Umbilical cord (tissue), 1 donor: ENCODE measurements at regions not wholly inside any gene's neighbourhood (a gene's known extent, or its start where the extent isn't known, plus 50 kb on each side); places are given as distances from the start of the nearest gene placed in this dataset.

Experiments used
- DNase-seq: peaks from one replicate; pipeline ENCODE4 v3.0.0-alpha.2; 2015; ENCODE audit warnings: low spot score

DNA sequence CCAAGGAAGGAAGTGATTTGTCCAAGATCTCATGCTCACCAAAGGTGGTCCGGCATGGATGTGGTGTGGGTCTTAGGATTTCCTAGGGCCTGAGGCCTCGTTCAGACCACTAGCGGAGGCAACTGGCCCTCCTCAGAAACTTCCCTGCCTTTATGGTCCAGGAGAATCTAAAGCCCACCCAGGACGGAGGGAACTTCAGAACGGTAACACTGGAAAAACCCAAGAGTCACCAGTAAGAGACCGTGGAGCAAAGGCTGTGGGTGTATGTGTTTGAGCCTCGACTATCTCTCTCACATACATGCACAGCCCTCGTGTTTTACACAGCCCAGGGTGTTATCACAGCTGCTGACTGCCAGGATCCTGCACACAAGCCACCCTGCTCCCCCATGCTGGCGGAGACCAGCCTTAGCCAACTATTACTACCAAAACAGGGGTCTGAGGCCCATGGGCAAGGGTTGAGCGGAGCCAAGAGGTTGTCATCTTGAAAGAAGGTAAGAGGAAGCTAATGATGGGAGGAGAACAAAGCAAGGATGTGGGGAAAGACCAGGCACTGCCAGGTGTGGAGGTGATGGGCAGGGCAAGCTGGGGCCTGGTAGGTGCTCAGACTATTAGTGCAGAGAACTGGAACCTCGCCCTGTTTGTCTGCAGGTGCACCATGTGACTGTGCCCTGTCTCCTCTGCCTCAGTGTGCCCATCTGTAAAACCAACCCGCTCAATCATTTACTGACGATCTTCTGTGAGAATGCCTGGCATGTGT lies 170.2 kb upstream of the ZMIZ1 start:
- DNase-seq, result no peak

DNA sequence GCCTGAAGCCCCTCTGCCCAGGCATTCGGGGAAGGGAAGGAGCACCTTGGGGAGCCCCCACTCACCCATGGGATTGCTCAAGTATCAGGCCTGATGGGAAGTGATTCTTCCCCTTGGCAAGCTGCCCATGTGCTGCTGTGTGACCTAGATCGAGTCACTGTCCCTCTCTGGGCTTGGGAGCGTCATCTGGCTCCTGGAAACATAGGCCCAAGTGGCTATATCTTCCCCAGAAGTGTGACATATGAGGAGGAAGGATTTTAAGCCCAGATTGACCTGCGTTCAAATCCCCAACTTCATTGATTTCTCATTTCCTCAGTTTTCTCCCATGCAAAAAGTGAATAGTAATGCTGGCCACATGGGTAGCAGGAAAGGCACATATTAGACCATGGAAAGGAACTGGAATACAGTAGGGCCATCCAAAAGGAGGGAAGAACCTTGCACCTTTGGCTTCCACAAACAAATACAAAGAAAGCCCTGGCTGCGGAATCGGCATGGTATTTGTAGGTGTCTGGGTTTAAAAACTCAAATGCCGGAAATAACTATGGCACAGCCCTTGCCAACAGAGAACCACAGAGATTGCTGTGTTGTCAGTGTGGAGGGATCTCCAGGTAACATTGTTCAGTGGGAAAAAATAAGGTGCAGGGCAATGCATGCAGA lies 169.5 kb upstream of the ZMIZ1 start:
- DNase-seq, result no peak

DNA sequence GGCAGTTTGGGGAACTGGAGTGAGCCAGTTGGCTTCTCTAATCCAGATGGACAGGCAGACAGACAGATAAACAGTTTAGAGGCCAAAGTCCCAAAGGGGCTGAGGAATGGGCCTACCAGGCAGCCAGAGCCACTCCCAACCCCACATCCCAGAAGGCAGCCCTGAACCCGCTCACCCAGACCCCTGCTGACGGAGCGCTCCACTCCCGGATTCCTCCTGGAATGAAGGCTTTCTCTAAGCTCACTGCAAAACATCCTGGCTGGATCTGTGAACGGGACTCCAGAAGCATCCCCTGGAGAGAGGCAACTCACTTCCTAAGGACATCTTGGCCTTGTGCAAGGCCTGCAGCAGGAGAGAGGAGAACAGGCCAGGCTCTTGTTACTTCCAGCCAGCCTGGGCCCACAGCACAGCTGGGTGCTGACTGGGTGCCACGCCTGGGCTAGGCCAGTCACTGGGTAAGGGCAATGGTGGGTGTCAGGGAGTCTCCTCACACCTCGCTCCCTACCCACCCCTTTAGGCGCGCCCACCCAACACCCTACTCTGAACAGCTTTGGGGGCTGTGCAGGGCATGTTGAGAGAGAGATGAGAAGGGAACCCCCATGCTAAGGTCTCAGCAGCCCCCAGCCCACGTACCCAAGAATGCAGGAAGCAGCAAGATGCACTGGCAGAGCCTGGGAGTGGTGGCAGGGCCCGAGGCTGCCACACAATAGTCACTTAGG lies 168.6 kb upstream of the ZMIZ1 start:
- peak; percentile 80 for DNase-seq

DNA sequence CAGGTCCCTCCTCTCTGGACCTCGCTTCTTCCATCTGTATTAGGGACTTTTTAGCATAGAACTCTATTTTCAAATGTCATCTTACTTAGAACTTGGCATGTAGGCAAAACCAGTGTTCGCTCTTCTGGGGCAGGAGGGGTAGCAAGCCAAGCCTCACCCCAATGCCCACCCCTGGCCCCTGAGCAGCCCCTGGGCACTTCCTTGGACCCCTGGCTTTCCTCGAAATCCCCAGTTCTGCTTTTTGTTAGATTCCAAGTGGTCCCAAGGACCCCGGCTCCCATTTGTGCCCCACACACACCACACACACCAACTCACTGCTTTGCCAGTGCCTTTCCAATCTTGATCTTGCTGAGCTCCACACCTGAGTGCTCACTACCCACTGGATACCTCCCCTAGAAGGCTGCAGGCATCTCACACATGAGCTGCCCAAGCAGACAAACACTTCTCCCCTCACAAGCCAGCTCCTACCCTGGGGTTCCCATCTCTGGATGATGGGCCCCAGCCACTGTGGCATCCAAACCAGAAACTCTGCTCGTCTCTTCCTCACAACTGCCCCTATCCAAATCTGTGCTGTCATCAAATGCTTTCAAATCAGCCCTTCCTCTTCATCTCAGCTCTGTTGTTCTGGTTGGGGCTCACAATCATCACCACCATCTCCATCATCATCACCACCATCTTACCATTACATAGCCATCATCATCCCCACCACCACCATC lies 167.9 kb upstream of the ZMIZ1 start:
- DNase-seq, result no peak

DNA sequence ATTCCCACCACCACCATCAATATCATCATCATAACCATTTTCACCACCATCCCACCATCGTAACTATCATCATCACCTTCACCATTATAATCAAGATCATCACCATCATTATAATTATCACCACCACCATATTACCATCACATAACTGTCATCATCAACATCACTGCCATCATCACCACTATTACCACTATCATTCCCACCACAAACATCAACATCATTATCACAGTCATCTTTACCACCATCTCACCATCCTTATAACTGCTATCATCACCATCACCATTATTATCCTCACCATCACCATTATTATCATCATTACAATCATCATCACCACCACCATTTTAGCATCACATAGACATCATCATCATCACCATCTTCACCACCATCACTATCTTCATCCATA lies 167.1 kb upstream of the ZMIZ1 start:
- DNase-seq, result no peak

DNA sequence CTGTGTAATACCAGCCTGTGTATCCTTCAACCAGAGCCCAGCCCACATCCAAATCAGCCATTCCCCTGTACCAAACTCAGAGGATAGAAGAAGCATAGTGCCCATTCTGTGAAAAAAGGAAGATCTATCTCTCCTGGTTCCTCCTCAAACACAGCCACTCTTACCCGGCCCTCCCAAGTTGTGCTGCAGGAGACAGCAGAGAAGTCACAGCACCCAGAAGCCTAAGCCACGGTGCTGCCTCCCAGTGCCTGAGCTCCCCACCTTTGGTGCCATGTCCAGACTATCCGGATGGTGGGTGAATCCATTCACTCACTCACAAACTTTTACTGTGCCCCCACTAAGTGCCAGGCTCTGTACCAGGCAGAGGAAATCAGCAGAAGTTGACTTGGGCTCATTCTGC lies 166.0 kb upstream of the ZMIZ1 start:
- no peak for DNase-seq

DNA sequence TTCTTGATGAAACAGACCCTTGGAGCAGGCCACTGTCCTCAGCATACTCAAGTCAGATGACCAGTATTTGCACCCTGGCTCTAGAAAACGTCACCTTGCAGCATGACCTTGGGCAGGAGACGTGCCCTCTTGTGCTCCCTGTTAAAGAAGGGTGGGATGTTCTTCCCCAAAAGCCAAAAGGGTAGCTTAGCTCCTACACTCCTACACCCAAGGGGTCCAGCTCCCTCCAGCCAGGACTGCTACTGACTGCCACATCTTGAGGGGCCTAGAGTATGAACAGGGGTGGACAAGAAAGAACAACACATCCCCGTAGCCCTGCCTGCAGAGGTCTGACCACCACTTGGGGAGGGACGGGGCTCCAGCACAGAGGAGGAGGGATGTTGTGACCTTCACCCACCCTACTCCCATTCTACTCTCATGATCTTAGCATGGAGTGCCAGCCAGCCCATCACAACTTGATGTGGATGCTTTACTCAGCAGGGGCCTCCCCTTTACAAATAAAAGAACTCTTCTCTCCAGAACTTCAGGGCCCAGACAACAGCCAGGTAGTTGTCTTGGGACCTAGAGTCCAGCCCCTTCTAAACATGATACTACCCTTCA lies 165.3 kb upstream of the ZMIZ1 start:
- no peak for DNase-seq

DNA sequence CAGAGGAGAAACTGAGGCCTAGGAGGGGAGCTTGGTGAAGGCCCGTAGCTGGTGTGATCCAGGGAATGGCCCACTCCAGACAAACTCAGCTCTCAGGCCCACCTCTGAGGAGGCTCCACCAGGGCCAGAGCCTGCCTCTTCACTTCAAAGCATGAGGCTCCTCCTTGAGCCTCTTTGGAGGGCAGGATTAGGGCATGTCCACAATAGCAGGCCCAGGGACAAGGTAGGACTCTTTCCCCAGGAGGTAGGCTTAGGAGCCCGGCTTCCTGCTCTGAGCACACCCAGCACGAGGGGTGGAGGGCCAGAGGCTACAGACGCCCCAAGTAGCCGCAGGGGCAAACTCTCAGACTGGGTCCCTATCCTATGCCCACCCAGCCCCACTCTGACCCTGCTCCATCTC lies 164.6 kb upstream of the ZMIZ1 start:
- DNase-seq, result no peak

DNA sequence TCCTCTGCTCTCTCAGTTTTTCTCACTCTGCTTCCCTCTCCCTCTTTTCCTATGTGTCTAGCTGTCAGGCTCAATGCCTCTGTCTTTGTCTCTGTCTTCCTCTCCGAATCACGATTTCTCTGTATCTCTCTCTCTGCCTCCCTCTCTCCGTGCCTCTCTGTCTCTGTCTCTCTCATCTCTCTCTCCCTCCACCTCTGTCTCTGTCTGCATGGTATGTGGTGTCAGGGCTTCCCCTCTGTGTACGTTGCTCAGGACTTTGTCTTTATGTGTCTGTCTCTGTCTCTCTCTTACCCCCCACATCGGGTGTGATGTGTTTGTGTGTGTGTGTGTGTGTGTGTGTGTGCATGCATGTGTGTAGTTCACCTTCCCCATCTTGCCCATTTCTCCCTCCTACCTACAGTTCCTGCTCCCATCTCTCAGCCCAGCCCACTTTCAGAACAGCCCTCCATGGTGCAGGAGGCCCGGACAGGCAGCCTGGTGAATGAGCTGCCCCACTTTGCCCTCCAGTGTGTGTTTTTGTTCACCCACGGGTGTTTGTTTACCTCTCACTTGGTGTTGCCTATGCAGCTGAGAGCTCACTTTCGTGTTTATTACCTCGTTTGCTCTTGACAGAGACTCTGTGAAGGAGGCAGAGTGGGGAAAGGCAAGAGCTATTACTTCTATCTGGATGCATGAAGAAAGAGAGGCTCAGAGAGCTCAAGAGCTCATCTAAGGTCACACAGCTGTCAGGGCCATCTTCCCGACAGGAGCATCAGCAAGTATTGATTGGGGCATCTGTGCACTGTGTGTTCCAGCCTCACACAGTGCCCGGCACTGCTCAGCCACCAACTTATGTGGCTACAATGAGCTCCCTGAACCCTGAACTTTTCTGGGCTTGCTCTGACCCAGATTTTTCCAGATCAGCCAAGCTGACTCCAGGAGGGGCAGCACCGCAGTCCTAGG lies 163.5 kb upstream of the ZMIZ1 start:
- DNase-seq, result no peak

DNA sequence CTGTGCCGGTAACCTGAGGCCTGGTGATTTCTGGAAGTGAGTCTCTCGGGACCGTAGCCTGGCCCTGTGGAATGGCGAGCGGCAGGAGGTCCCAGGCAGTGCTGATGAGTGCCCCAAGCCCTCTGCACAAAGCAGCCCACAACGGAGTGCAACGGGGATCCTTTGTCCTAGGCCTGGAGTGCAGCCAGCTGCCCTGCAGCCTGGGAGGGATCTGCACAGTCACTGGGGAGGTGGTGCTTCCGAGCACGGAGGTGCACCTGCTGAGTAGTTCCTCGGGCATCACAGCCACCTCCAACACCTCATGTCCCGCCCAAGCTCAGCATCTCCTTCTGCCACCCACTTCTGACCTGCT lies 162.8 kb upstream of the ZMIZ1 start:
- no peak for DNase-seq

DNA sequence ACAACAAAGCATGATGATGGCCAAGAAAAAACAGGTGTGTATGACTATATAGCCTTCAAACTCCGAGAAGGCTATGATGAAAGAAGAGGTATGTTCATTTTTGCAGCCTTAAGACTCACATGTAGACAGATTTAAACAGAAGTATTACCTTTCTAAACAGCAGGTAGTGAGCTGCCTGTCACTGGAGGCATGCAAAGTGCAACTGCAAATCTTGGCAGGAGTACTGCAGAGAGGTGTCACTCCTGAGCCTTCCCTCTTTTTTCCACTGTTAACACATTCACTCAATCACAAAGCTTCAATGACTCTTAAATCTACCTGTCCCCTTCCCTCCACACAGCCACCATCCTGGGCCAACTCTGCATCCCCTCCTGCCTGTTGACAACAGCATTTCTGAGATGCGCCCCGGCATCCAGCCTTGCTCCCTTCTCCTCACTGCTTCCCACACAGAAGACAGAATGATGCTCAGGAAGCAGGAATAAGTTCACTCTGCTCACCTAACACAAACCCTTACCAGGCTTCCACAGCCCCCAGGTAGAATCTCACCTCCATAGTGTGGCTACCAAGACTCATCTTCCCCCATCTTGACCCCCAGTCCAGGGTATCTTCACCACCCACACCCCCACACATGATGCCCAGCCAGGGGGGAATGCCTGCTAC lies 161.9 kb upstream of the ZMIZ1 start:
- no peak for DNase-seq

DNA sequence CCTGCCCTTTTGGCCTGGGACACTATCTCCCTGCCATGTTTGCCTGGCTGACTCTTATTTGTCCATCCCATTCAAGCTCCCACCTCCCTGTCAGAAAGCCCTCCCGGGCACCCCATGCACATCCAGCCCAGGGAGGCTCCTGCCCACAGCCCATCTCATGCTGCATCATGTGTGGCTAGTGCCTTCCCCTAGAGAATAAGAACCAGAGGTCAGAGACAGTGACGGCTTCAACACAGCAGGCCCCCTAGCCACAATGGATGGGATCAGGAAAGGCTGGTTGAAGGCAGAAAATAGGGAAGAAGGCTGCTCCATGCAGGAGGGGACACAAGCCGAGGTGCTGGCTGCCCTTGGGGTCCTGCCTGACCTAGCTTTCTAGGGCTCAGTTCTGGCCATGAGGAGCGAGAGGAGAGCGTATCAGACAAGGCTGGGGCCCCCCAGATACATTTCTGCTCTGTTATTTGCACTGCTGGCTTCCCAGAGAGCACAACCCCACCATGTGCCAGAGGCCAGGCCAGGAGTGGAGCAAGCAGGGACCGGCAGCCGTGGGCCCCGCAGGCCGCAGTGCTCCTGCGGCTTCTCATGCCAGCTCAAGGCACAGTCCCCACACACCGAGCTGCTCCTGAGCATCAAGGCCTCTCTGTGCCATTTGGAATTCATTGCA lies 161.1 kb upstream of the ZMIZ1 start:
- no peak for DNase-seq

DNA sequence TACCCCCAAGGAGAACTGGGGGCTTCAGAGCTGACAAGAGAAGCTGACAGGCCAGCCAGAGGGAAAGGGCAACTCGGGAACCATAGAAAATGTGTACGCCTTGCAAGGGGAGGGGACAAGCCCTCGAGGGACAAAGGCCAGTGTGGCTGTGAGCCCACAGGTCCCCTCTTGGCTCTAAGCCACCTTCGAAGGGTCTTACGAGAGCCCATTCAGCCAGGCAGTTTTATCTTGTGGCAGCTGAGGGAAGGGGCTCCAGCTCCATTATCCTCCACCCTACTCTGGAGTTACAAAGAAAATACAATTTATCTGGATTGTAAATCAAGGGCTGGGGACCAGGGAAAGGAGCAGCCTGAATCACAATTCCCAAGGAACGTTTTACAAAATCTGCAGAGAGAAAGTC lies 159.5 kb upstream of the ZMIZ1 start:
- no peak for DNase-seq

DNA sequence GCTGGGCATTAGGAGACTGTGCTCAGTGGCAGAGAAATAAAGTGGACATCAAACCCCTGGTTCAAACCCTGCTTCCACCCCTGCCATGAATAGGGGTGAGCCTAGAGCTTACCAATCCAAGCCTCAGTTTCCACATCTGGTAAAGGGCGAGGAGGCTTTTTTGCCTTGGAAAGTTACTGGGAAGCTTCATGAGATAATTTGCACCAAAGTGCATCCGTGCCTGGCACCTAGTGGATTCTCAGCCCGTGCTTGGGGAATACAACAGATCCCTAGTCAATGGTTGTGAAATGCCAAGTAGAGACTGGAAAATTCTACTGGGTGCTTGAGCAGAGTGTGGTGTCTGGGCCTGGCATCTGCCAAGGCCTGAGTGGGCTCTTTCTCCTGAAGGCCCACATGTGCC lies 158.7 kb upstream of the ZMIZ1 start:
- DNase-seq, result no peak

DNA sequence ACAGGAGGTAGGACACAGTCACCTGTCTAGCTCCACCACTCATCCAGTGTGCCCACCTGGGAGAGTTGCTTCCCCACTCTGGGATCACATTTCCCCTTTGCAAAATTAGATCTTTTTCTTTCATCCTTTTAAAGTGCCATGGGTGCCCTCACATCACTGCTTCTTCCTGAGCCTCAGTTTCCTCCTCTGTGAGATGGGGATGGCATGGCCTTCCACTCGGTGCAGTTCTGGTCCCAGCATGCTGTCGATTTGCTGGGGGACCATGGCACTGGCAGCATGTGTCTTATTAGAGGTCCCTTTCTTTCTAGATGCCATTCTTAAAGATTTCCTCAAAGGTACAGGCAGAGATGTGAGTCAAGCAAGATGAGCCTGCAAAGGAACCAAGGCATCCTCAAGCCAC lies 158.3 kb upstream of the ZMIZ1 start:
- DNase-seq, result no peak

DNA sequence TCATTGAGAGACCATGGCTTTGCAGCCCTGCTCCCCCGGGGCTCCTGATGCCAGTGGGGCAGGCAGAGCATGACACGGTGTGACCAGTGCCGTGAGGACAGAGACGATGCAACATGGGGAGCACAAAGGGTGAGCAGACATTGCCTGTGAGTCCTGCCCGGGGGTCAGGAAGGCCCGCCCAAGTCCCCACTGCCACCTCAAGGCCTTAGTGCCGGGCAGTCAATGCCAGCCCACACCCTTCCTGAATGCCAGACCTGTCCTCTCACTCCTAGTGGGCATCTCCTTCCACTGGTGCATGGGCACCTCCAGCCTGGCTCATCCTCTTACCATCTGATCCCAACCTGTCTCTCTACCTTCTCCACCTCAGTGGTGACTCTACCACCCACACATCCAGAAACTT lies 157.9 kb upstream of the ZMIZ1 start:
- no peak for DNase-seq

DNA sequence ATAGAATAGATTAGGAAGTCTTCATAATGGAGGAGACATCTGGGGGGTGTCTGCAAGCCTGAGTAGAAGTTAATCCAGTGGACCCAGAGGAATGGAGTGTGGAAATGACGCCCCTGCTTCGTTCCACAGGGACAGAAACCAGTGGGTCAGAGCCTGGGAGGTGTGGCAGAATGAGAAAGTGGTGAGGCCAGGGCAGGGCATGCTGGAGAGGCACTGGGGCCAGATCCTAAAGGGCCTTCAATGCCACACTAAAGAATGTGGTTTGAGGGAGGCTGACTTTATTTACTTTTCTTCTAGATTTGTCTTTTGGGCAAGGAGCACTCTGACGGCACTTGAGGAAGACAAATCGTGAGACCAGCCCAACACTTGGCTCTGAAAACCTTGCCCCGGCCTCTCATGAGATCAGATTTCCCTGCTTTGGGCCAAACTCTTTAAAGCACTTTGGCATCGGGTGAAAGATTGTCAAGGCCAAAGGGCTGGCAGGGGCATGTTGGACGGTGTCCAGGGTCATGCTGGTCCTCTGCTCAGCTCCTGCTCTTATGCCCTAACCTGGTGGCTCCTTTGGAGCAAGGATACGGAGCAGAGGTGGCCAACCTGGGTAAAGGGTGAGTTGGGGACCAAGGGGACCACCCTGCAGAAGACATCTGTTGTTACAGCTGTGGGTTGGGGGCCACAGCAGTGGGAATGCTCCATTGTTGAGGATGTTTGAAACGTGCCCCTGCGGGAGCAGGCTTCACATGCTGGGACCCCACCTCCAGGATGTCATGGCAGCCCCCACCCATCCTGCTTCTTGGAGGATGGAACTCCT lies 157.0 kb upstream of the ZMIZ1 start:
- DNase-seq, result no peak

DNA sequence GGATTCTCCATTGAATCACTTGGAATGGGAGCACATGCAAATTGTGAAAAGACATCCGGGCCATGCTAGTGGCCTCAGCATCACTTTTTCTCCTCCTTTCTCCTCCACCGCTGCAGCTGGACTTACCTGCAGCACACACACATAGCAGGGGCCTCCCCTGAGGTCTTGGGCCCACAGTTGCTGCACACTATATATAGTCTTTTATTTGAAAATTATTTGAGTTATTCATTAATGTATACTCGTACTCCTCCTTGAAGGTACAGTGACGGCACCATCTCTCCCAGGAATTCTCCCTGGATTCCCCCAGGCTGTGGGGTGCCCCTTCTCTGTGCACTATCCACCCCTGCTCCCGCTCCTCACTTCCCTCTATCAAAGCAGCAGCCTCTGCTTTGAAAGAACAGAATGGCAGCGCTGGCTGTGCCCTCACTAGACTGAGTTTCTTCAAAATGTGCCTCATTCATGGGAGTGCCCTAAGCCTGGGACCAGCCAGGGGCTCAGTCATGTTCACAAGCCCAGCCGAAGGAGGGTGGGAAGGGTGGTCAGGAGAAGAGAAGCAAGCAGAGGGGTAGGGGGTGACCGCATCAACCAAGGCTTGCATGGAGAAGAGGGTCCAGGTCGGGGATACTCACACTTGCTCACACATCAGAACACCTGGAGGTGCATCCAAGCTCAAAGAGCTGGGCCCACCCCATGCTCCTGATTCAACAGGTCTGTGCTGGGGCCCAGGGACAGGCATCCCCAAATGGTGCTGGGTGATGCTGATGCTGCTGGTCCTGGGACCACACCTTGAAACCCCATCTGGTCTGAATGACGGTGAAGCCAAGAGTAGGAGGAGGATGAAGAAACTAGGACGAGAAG lies 156.2 kb upstream of the ZMIZ1 start:
- DNase-seq, result no peak
